PC-9 (cell line): ENCODE measurements at regions not wholly inside any gene's neighbourhood (a gene's known extent, or its start where the extent isn't known, plus 50 kb on each side); places are given as distances from the start of the nearest gene placed in this dataset.

ENCODE experiments used
- BruUV-seq: library from RNA; stranded (reverse); fragments of 400-500 nt; replicated peaks from 2 replicates; lab custom pipeline; 2021; lab: Mats Ljungman, UMichigan
- CTCF ChIA-PET: fragments of 300-600 bp; sonication (Branson Sonifier 250); formaldehyde crosslinking; loops from one replicate; lab custom pipeline; 2022; ENCODE audit warnings: antibody characterized with exemption; lab: Charles Lee
- POLR2A ChIA-PET: fragments of 300-600 bp; sonication (Branson Sonifier 250); formaldehyde crosslinking; loops from one replicate; lab custom pipeline; 2022; ENCODE audit warnings: antibody characterized with exemption; ENCODE audit not compliant: unreplicated experiment; lab: Charles Lee
- DNase-seq, 2 experiments: peaks; one replicate each; pipeline versions ENCODE4 v3.0.0 to v3.0.0-alpha.2; 2015 to 2022; ENCODE audit warnings: mixed read lengths in 1 of 2
- H2AFZ ChIP-seq: fragments of 200-600 bp; sonication (generic); 2 replicates; pipeline ENCODE4 v1.8.1; 2017; ENCODE audit warnings: antibody characterized with exemption
- H3F3A ChIP-seq: fragments of 200-600 bp; sonication (generic); 2 replicates; pipeline ENCODE4 v1.8.1; 2017; ENCODE audit warnings: antibody characterized with exemption, mild to moderate bottlenecking, low read depth; ENCODE audit not compliant: insufficient read depth
- H3K27ac ChIP-seq: fragments of 200-600 bp; sonication (generic); 2 replicates; pipeline ENCODE4 v1.6.1; 2016; ENCODE audit warnings: mixed run types
- H3K27me3 ChIP-seq: fragments of 200-600 bp; sonication (generic); 2 replicates; pipeline ENCODE4 v1.6.1; 2016; ENCODE audit warnings: low read depth, mixed run types; ENCODE audit not compliant: insufficient read depth
- H3K36me3 ChIP-seq: fragments of 200-600 bp; sonication (generic); 2 replicates; pipeline ENCODE4 v1.6.1; 2016; ENCODE audit warnings: low read depth, mixed run types
- H3K4me1 ChIP-seq: fragments of 200-600 bp; sonication (generic); replicated peaks from 2 replicates; pipeline ENCODE4 v1.6.1; 2016; ENCODE audit warnings: mixed run types; ENCODE audit not compliant: insufficient read depth
- H3K4me2 ChIP-seq: fragments of 200-600 bp; sonication (generic); 2 replicates; pipeline ENCODE4 v1.6.1; 2017; ENCODE audit warnings: mixed run types
- H3K4me3 ChIP-seq: fragments of 200-600 bp; sonication (generic); 2 replicates; pipeline ENCODE4 v1.6.1; 2016; ENCODE audit warnings: mixed run types
- H3K79me2 ChIP-seq: fragments of 200-600 bp; sonication (generic); 2 replicates; pipeline ENCODE4 v1.6.1; 2017; ENCODE audit warnings: low read depth, mixed run types
- H3K9me2 ChIP-seq: fragments of 200-600 bp; sonication (generic); 2 replicates; pipeline ENCODE4 v1.8.1; 2017; ENCODE audit warnings: mild to moderate bottlenecking; ENCODE audit not compliant: insufficient read depth
- H3K9me3 ChIP-seq: fragments of 200-600 bp; sonication (generic); 2 replicates; pipeline ENCODE4 v1.8.1; 2016; ENCODE audit warnings: low read depth; ENCODE audit not compliant: insufficient read depth
- H4K20me1 ChIP-seq: fragments of 200-600 bp; sonication (generic); 2 replicates; pipeline ENCODE4 v1.8.1; 2017; ENCODE audit not compliant: insufficient read depth
- EZH2 ChIP-seq: fragments of 200-600 bp; sonication (generic); IDR thresholded peaks from 2 replicates; pipeline ENCODE4 v1.8.0; 2017; ENCODE audit warnings: antibody characterized with exemption, low read depth
- intact Hi-C: fragments of 100-400 bp; cut with micrococcal nuclease; formaldehyde crosslinking; loops from one replicate; pipeline ENCODE4 v1.10.0; 2022; ENCODE audit not compliant: unreplicated experiment
- TF ChIP-seq, protein P1 (sequence below): fragments of 200-600 bp; sonication (generic); conservative IDR thresholded peaks from 2 replicates; pipeline ENCODE4 v1.6.1; 2017; ENCODE audit warnings: mixed run types, antibody characterized with exemption, mild to moderate bottlenecking, moderate library complexity

DNA sequence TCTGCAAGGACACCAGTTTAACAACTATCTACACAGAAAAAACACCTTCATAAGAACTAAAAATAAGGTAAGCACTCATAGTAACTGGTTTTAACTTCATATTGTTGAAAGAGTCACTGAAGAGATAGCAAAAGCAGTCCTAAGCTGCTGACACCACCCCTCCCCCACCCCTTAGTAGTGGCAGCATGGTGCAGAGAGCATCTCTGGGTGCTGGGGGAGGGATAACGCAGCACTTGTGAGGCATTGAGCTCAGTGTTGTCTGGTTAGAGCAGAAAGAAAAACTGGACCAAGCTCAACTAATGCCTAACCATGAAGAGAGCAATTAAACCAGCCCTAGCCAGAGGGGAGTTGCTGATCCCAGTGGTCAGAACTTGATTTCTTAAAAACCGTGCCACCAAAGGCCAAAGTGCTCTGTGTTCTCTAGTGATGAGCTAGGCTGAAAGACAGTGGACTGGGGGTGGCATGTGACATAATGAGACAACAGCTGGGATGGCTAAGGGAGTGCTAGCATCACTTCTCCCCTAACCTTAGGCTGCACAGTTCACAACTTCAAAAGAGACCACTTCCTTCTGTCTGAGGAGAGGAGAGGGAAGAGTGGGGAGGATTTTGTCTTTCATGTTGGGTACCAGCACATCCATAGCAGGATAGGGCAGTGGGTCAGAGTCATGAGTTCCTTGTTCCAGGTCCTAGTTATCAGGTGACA is 669.3 kb downstream of the PDHA2 start:
- no TSS peak for BruUV-seq
- Histone ChIP-seq H3K4me1 (no peaks in the 10 kb centered on the region), H3K36me3 (no peaks in the 10 kb centered on the region), H3F3A (no peaks in the 10 kb centered on the region), H4K20me1 (no peaks in the 10 kb centered on the region), H3K9me3 (no peaks in the 10 kb centered on the region), H3K27ac (no peak overlapping the region), H3K4me3 (no peak overlapping the region), H3K4me2 (no peak overlapping the region), H3K27me3 (no peaks in the 10 kb centered on the region), H2AFZ (no peak overlapping the region), H3K9me2 (no peaks in the 10 kb centered on the region), H3K79me2 (no peaks in the 10 kb centered on the region)
- intact Hi-C loops = no loop called here
- TF ChIP-seq, protein P1, sequence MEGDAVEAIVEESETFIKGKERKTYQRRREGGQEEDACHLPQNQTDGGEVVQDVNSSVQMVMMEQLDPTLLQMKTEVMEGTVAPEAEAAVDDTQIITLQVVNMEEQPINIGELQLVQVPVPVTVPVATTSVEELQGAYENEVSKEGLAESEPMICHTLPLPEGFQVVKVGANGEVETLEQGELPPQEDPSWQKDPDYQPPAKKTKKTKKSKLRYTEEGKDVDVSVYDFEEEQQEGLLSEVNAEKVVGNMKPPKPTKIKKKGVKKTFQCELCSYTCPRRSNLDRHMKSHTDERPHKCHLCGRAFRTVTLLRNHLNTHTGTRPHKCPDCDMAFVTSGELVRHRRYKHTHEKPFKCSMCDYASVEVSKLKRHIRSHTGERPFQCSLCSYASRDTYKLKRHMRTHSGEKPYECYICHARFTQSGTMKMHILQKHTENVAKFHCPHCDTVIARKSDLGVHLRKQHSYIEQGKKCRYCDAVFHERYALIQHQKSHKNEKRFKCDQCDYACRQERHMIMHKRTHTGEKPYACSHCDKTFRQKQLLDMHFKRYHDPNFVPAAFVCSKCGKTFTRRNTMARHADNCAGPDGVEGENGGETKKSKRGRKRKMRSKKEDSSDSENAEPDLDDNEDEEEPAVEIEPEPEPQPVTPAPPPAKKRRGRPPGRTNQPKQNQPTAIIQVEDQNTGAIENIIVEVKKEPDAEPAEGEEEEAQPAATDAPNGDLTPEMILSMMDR = no peak
- no peak for TF ChIP-seq EZH2
- DNase-seq = no peak
- ChIA-PET CTCF (no interaction called here), POLR2A (no interaction called here)

DNA sequence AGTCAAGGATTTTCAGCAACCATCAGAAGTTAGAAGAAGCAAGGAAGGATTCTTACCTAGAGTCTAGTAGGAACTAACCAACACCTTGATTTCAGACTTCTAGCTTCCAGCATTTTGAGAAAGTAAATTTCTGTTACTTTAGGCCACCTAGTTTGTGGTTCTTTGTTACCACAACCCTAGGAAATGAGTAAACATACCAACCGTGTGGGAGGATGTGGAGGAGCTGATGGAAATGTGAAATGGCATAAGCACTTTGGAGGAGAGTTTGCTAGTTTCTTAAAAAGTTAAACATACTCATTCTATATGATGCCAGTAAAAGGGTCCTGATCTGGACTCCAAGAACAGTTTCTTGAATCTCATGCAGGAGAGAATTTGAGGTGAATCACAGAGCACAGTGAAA is 679.4 kb downstream of the PDHA2 start:
- Histone ChIP-seq H3K4me2 (no peak overlapping the region), H3K4me3 (no peak overlapping the region), H3K27ac (no peak overlapping the region), H4K20me1 (no peaks in the 10 kb centered on the region), H3K27me3 (no peaks in the 10 kb centered on the region), H2AFZ (no peak overlapping the region), H3K4me1 (no peaks in the 10 kb centered on the region), H3K9me3 (no peaks in the 10 kb centered on the region), H3K9me2 (no peaks in the 10 kb centered on the region), H3K36me3 (no peaks in the 10 kb centered on the region), H3K79me2 (no peaks in the 10 kb centered on the region), H3F3A (no peaks in the 10 kb centered on the region)
- no peak for TF ChIP-seq EZH2
- TF ChIP-seq, protein P1 = no peak
- POLR2A ChIA-PET = no interaction called here
- no peak for DNase-seq
- CTCF ChIA-PET = no interaction called here
- BruUV-seq = no TSS peak
- intact Hi-C loops = no loop called here

DNA sequence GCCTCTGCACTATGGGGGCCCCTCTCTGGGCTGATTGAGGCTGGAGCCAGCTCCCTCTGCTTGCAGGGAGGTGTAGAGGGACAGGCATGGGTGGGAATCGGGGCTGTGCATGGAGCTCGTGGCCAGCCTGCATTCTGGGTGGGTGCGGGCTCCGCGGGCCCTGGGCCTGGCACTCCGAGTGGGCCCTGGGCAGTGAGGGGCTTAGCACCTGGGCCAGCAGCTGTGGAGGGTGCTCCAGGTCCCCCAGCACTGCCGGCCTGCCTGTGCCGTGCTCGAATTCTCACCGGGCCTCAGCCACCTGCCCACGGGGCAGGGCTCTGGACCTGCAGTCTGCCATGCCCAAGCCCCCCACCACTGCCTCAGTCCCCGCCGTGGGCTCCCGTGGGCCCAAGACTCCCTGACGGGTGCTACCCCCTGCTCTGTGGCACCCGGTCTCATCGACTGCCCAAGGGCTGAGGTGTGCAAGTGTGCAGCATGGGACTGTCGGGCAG is 681.2 kb downstream of the PDHA2 start:
- ChIA-PET CTCF (no interaction called here), POLR2A (no interaction called here)
- Histone ChIP-seq H3K27ac (no peak overlapping the region), H3K9me3 (no peaks in the 10 kb centered on the region), H3F3A (no peaks in the 10 kb centered on the region), H3K4me2 (no peak overlapping the region), H2AFZ (no peak overlapping the region), H4K20me1 (no peaks in the 10 kb centered on the region), H3K4me3 (no peak overlapping the region), H3K4me1 (no peaks in the 10 kb centered on the region), H3K79me2 (no peaks in the 10 kb centered on the region), H3K36me3 (no peaks in the 10 kb centered on the region), H3K9me2 (no peaks in the 10 kb centered on the region), H3K27me3 (no peaks in the 10 kb centered on the region)
- BruUV-seq = no TSS peak
- intact Hi-C loops = no loop called here
- no peak for DNase-seq
- no peak for TF ChIP-seq EZH2
- TF ChIP-seq, protein P1 = no peak
